K562 (cell line): ENCODE measurements at regions not wholly inside any gene's neighbourhood (a gene's known extent, or its start where the extent isn't known, plus 50 kb on each side); places are given as distances from the start of the nearest gene placed in this dataset.

Experiments
- ATAC-seq: fragments of 200-7000 bp; cut with Tn5 transposase; 3 replicates; pipeline ENCODE4 v1.9.1; 2020; ENCODE audit warnings: moderate library complexity
- BruUV-seq: library from RNA; stranded (reverse); fragments of 400-500 nt; replicated peaks from 2 replicates; lab custom pipeline; 2021; lab: Mats Ljungman, UMichigan
- CTCF ChIA-PET: fragments of 300-600 bp; formaldehyde crosslinking; extraction: SDS; loops from one replicate; lab custom pipeline; 2021; ENCODE audit warnings: low intra/inter-chr PET ratio; lab: Yijun Ruan, JAX
- POLR2A ChIA-PET: fragments of 300-600, 350-650 bp; sonication (Branson Sonifier 250); formaldehyde crosslinking; extraction: SDS; loops from one replicate; lab custom pipeline; 2021; ENCODE audit warnings: antibody characterized with exemption, inconsistent platforms; lab: Yijun Ruan, JAX
- DNase-seq, 4 experiments: peaks; one replicate each; pipeline versions ENCODE4 v3.0.0 to v3.0.0-alpha.2; 2011 to 2018; ENCODE audit warnings: low spot score in 3 of 4, mixed read lengths in 3 of 4; ENCODE audit errors: extremely low read depth in 1 of 4
- FAIRE-seq: peaks from 2 replicates; lab custom pipeline; 2011; peaks lifted over from hg19 to GRCh38; lab: Jason Lieb, UNC
- H2AFZ ChIP-seq: 2 replicates; pipeline ENCODE4 v1.6.0; 2011; ENCODE audit warnings: low read depth, low read length, control low read depth, inconsistent platforms
- H3K27ac ChIP-seq: fragments of 200-600 bp; 3 replicates; pipeline ENCODE4 v1.8.0; 2011; ENCODE audit warnings: low read depth, mild to moderate bottlenecking, control low read depth, inconsistent platforms, low read length, moderate library complexity, mixed read lengths; ENCODE audit errors: extremely low read depth
- H3K27me3 ChIP-seq, 2 experiments: fragments of 300-600 bp in 1 of 2; 2 replicates in 1 of 2; 3 replicates in 1 of 2; pipeline versions ENCODE4 v1.6.0 to v1.8.0; 2011; ENCODE audit warnings: inconsistent platforms in 2 of 2, low read length in 2 of 2, mild to moderate bottlenecking in 1 of 2, mixed read lengths in 1 of 2, moderate library complexity in 1 of 2; ENCODE audit not compliant: control insufficient read depth in 2 of 2, insufficient read depth in 2 of 2
- H3K36me3 ChIP-seq: fragments of 300-600 bp; 3 replicates; pipeline ENCODE4 v1.8.0; 2011; ENCODE audit warnings: mild to moderate bottlenecking, low read length, inconsistent platforms; ENCODE audit not compliant: control insufficient read depth, insufficient read depth
- H3K4me1 ChIP-seq, 2 experiments: fragments of 200-600 bp in 1 of 2; replicated peaks in 1 of 2; 2 replicates in 1 of 2; 3 replicates in 1 of 2; pipeline versions ENCODE4 v1.5.1 to v1.8.0; 2011; ENCODE audit warnings: inconsistent platforms in 2 of 2, low read length in 2 of 2, mild to moderate bottlenecking in 1 of 2, mixed read lengths in 1 of 2, moderate library complexity in 1 of 2; ENCODE audit not compliant: control insufficient read depth in 2 of 2, insufficient read depth in 2 of 2
- H3K4me2 ChIP-seq: 2 replicates; pipeline ENCODE4 v1.6.1; 2011; ENCODE audit warnings: low read length, control low read depth, inconsistent platforms, mixed read lengths; ENCODE audit not compliant: insufficient read depth
- H3K4me3 ChIP-seq: fragments of 200-600 bp; sonication (generic), shearing (Covaris generic); 2 replicates; pipeline ENCODE4 v1.5.1; 2016; ENCODE audit warnings: control low read depth, inconsistent platforms
- H3K79me2 ChIP-seq: fragments of 200-600 bp; 3 replicates; pipeline ENCODE4 v1.8.0; 2011; ENCODE audit warnings: low read length, inconsistent platforms; ENCODE audit not compliant: control insufficient read depth, insufficient read depth
- H3K9ac ChIP-seq, 2 experiments: 2 replicates each; pipeline versions ENCODE4 v1.6.0 to v1.6.1; 2011; ENCODE audit warnings: low read depth in 2 of 2, low read length in 2 of 2, control low read depth in 1 of 2, inconsistent platforms in 1 of 2, mild to moderate bottlenecking in 1 of 2, mixed read lengths in 1 of 2; ENCODE audit not compliant: insufficient read depth in 1 of 2
- H3K9me1 ChIP-seq: one replicate; pipeline ENCODE4 v1.6.0; 2011; ENCODE audit warnings: inconsistent platforms, mild to moderate bottlenecking, low read length, moderate library complexity; ENCODE audit not compliant: control insufficient read depth, insufficient read depth
- H3K9me3 ChIP-seq: replicated peaks from 2 replicates; pipeline ENCODE4 v1.5.1; 2011; ENCODE audit warnings: low read depth, low read length, inconsistent platforms; ENCODE audit not compliant: control insufficient read depth, insufficient read depth
- H4K20me1 ChIP-seq: replicated peaks from 2 replicates; pipeline ENCODE4 v1.6.1; 2011; ENCODE audit warnings: low read length, inconsistent platforms, mixed read lengths; ENCODE audit not compliant: control insufficient read depth, insufficient read depth
- BRD4 ChIP-seq: fragments of 200-600 bp; sonication (generic); IDR thresholded peaks from 2 replicates; pipeline ENCODE4 v1.6.1; 2017; ENCODE audit warnings: inconsistent platforms
- NFYB ChIP-seq: IDR thresholded peaks from 2 replicates; pipeline ENCODE4 v1.6.1; 2011; ENCODE audit warnings: mild to moderate bottlenecking, moderate library complexity; ENCODE audit not compliant: insufficient read length; ENCODE audit errors: extremely low read depth
- TSC22D4 ChIP-seq: fragments of 450-650 bp; IDR thresholded peaks from 2 replicates; pipeline ENCODE4 v1.6.1; 2016; ENCODE audit warnings: missing genetic modification characterization, missing biosample characterization, control low read depth
- WGBS: fragments of 100-300 bp; shearing (Covaris generic); methylation state at CpG from one replicate; pipeline ENCODE4 v1.1.6; 2016; ENCODE audit warnings: low coverage, mixed read lengths; ENCODE audit not compliant: insufficient coverage; ENCODE audit errors: missing lambda C conversion rate; 5-methylcytosine and 5-hydroxymethylcytosine counted together
- in situ Hi-C: fragments of 300-500 bp; cut with MboI; formaldehyde crosslinking; loops from 4 replicates; pipeline ENCODE4 v1.15.0; 2018; ENCODE audit warnings: inconsistent platforms, mixed read lengths
- intact Hi-C: fragments of 100-400 bp; cut with micrococcal nuclease; formaldehyde crosslinking; loops from 2 replicates; pipeline ENCODE4 v1.14.2; 2022
- TF ChIP-seq, protein P1 (sequence below): fragments of 450-650 bp; formaldehyde crosslinking; IDR thresholded peaks from 2 replicates; pipeline ENCODE4 v1.4.0; 2020; ENCODE audit warnings: mild to moderate bottlenecking, mixed read lengths
- TF ChIP-seq, protein P2 (sequence below): sonication (generic); formaldehyde crosslinking; IDR thresholded peaks from 2 replicates; pipeline ENCODE4 v1.8.0; 2022; ENCODE audit warnings: mild to moderate bottlenecking, missing genetic modification reagents

DNA sequence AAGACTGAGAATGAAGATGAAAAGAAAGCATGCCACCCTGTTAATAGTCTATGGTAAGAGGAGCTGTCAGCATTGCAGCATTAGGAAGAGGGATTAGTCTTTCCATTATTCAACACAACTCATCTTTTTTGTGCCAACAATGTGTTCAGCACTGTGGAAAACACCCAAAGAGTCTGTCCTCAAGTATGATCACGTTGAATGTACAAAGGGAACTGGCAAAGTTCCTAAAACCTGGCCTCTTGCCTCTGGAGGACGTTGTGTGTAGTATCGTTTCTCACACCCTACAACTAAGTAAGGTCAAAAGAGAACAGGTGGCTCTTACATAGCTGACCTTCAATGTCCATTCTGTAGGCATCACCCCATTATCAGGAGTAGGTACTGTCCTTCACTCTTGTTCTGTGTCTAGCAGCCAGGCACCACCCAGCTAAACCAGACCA, 147.9 kb upstream of the THBS1 start:
- no peaks in the 10 kb centered on the region for H3K36me3 ChIP-seq
- H3K9me1 ChIP-seq: no peaks in the 10 kb centered on the region
- H4K20me1 ChIP-seq: no peaks in the 10 kb centered on the region
- no TSS peak for BruUV-seq
- no peak overlapping the region for H3K9ac ChIP-seq
- H2AFZ ChIP-seq: no peak overlapping the region
- H3K79me2 ChIP-seq: no peaks in the 10 kb centered on the region
- DNase-seq (no peak), ATAC-seq (no peak), FAIRE-seq (no peak)
- peaks cover 0 to 2% of the 10 kb centered on the region in 2 experiments; a peak in 2 of 5 replicates for H3K4me1 ChIP-seq
- no peaks in the 10 kb centered on the region for H3K9me3 ChIP-seq
- H3K4me3 ChIP-seq: no peak overlapping the region
- peaks cover 0 to 4% of the 10 kb centered on the region in 2 experiments; a peak in 3 of 5 replicates for H3K27me3 ChIP-seq
- in situ Hi-C loops: no loop called here
- no peak for TF ChIP-seq BRD4
- no peak for TF ChIP-seq TSC22D4 (tag)
- TF ChIP-seq, protein P1, sequence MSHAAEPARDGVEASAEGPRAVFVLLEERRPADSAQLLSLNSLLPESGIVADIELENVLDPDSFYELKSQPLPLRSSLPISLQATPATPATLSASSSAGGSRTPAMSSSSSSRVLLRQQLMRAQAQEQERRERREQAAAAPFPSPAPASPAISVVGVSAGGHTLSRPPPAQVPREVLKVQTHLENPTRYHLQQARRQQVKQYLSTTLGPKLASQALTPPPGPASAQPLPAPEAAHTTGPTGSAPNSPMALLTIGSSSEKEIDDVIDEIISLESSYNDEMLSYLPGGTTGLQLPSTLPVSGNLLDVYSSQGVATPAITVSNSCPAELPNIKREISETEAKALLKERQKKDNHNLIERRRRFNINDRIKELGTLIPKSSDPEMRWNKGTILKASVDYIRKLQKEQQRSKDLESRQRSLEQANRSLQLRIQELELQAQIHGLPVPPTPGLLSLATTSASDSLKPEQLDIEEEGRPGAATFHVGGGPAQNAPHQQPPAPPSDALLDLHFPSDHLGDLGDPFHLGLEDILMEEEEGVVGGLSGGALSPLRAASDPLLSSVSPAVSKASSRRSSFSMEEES (CRISPR knock-in tag): no peak
- no peak for TF ChIP-seq NFYB
- TF ChIP-seq, protein P2, sequence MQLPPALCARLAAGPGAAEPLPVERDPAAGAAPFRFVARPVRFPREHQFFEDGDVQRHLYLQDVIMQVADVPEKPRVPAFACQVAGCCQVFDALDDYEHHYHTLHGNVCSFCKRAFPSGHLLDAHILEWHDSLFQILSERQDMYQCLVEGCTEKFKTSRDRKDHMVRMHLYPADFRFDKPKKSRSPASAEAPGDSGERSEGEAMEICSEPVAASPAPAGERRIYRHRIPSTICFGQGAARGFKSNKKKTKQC: no peak
- TF ChIP-seq, all 486 proteins: peak for 0
- intact Hi-C loops: loop anchor here (10.0 kb wide), 1 partner anchor 258 kb away; no protein-coding TSS in a partner anchor
- ChIA-PET POLR2A (interaction anchor here (0.6 kb wide), 1 partner anchor 16 kb away, joined by 3 read pairs; no protein-coding TSS in a partner anchor), CTCF (no interaction called here)
- Histone ChIP-seq H3K4me2 (no peak overlapping the region), H3K27ac (no peak overlapping the region; the same call in 2 of the 3 replicates)
- 20% methylated on average over 3 of the region's 3 CpGs for WGBS
